OCI-LY3 (cell line): ENCODE measurements at regions not wholly inside any gene's neighbourhood (a gene's known extent, or its start where the extent isn't known, plus 50 kb on each side); places are given as distances from the start of the nearest gene placed in this dataset.
"Not testable (repeated sequence)": the region's sequence is repeated elsewhere in the genome, so short reads cannot be mapped to it uniquely, and the experiment has no call there.

ENCODE experiments used
- EZH2phosphoT487 ChIP-seq: fragments of 200-600 bp; shearing (Covaris generic); IDR thresholded peaks from 2 replicates; pipeline ENCODE4 v1.6.1; 2018; ENCODE audit warnings: antibody characterized with exemption, mixed run types, low read depth
- TF ChIP-seq, protein P1 (sequence below): fragments of 200-600, 300-600 bp; sonication (generic); IDR thresholded peaks from 2 replicates; pipeline ENCODE4 v1.5.1; 2014; ENCODE audit warnings: antibody characterized with exemption, low read length, low read depth

DNA sequence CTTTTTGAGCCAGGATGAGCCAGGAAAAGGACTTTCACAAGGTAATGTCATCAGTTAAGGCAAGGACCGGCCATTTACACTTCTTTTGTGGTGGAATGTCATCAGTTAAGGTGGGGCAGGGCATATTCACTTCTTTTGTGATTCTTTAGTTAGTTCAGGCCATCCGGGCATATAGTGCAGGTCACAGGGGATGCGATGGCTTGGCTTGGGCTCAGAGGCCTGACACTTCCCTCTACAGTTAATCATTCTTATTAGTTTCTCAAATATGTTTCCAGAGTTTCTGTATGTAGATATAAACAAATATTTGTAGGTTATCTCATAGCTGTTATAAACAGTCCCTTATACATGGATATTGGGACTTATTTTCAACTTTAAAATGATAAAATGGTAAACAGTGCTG, 326.5 kb downstream of the PCDH11X start:
- TF ChIP-seq, protein P1, sequence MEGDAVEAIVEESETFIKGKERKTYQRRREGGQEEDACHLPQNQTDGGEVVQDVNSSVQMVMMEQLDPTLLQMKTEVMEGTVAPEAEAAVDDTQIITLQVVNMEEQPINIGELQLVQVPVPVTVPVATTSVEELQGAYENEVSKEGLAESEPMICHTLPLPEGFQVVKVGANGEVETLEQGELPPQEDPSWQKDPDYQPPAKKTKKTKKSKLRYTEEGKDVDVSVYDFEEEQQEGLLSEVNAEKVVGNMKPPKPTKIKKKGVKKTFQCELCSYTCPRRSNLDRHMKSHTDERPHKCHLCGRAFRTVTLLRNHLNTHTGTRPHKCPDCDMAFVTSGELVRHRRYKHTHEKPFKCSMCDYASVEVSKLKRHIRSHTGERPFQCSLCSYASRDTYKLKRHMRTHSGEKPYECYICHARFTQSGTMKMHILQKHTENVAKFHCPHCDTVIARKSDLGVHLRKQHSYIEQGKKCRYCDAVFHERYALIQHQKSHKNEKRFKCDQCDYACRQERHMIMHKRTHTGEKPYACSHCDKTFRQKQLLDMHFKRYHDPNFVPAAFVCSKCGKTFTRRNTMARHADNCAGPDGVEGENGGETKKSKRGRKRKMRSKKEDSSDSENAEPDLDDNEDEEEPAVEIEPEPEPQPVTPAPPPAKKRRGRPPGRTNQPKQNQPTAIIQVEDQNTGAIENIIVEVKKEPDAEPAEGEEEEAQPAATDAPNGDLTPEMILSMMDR, result not testable (repeated sequence)
- not testable (repeated sequence) for TF ChIP-seq EZH2phosphoT487
